ENCODE measurements at regions not wholly inside any gene's neighbourhood (a gene's known extent, or its start where the extent isn't known, plus 50 kb on each side); places are given as distances from the start of the nearest gene placed in this dataset.

GRCh38 chr3:110756705-110757104 is 314.9 kb upstream of the NECTIN3 start:
- no peaks in the 10 kb centered on the region for H3K79me2 ChIP-seq (ENCODE audit: control insufficient read depth, insufficient read depth, low read length)
- H3K4me2 ChIP-seq (ENCODE audit: control insufficient read depth, insufficient read depth): no peak overlapping the region
- no peak overlapping the region for H2AFZ ChIP-seq (ENCODE audit: control insufficient read depth, low read depth, low read length)
- ATAC-seq: no peak
- ChIA-PET RAD21 (ENCODE audit: unreplicated experiment) (no interaction called here), POLR2A (no interaction called here), SMC1A (ENCODE audit: uncharacterized antibody, unreplicated experiment) (no interaction called here), CTCF (no interaction called here)
- TF ChIP-seq BHLHE40 (IDR thresholded peaks at IDR 0.05; ENCODE audit: borderline replicate concordance in 1 of 2, low read depth in 2 of 2, low read length in 1 of 2) (no peak), FOS (IDR thresholded peaks at IDR 0.05; ENCODE audit: borderline replicate concordance, extremely low read depth, insufficient read length) (no peak), MEF2B (IDR thresholded peaks at IDR 0.05; ENCODE audit: partially characterized antibody, poor library complexity, severe bottlenecking) (no peak), CREM (IDR thresholded peaks at IDR 0.05; ENCODE audit: low read depth) (no peak), ATF2 (IDR thresholded peaks at IDR 0.05; ENCODE audit: low read length) (no peak), KDM1A (IDR thresholded peaks at IDR 0.05; ENCODE audit: borderline replicate concordance) (no peak), RUNX3 (IDR thresholded peaks at IDR 0.05; ENCODE audit: low read length) (no peak), CHD2 (IDR thresholded peaks at IDR 0.05; ENCODE audit: borderline replicate concordance, low read depth, low read length) (no peak), RELB (IDR thresholded peaks at IDR 0.05; ENCODE audit: low read depth) (no peak), HDAC6 (IDR thresholded peaks at IDR 0.05; ENCODE audit: unreplicated experiment) (no peak), HCFC1 (IDR thresholded peaks at IDR 0.05; ENCODE audit: low read length) (no peak), MLLT1 (IDR thresholded peaks at IDR 0.05) (no peak), NR2C1 (IDR thresholded peaks at IDR 0.05) (no peak), STAT3 (IDR thresholded peaks at IDR 0.05; ENCODE audit: low read depth, low read length) (no peak)
- BruUV-seq (replicated peaks): no TSS peak
- no peak overlapping the region for H3K27ac ChIP-seq (ENCODE audit: control insufficient read depth, insufficient read depth)
- no peak overlapping the region for H3K9ac ChIP-seq (ENCODE audit: control insufficient read depth, insufficient read depth, low read length)
- in situ Hi-C loops (cut with MboI) (no loop called here), intact Hi-C loops (cut with micrococcal nuclease; ENCODE audit: unreplicated experiment) (no loop called here)
- FAIRE-seq: no peak
- H3K4me1 ChIP-seq (ENCODE audit: control insufficient read depth, insufficient read depth, low read length): no peaks in the 10 kb centered on the region
- WGBS (ENCODE audit: insufficient coverage, insufficient replicate concordance, low lambda C conversion rate, missing lambda C conversion rate): 0% methylated on average over 6 of the region's 6 CpGs
- DNase-seq (ENCODE audit: low read depth, low spot score): no peak
- no peak overlapping the region for H3K4me3 ChIP-seq
- no peaks in the 10 kb centered on the region for H3K36me3 ChIP-seq (ENCODE audit: control insufficient read depth in 2 of 2, insufficient read depth in 2 of 2, low read length in 1 of 2)
- no peaks in the 10 kb centered on the region for H3K27me3 ChIP-seq (replicated peaks in 1 of 2; ENCODE audit: control insufficient read depth in 2 of 2, insufficient read depth in 2 of 2, low read length in 1 of 2)
- H4K20me1 ChIP-seq (ENCODE audit: control insufficient read depth, insufficient read depth): no peaks in the 10 kb centered on the region
- no peaks in the 10 kb centered on the region for H3K9me3 ChIP-seq (replicated peaks; ENCODE audit: control insufficient read depth, insufficient read depth, low read length)

All from GM12878 (cell line).